HG03342 (cell line): ENCODE measurements at regions not wholly inside any gene's neighbourhood (a gene's known extent, or its start where the extent isn't known, plus 50 kb on each side); places are given as distances from the start of the nearest gene placed in this dataset.
"Not testable (repeated sequence)": the region's sequence is repeated elsewhere in the genome, so short reads cannot be mapped to it uniquely, and the experiment has no call there.

Experiments used
- ATAC-seq: cut with Tn5 transposase; IDR thresholded peaks from one replicate; pipeline ENCODE4 v1.9.1; 2021; ENCODE audit warnings: mild to moderate bottlenecking, moderate library complexity; ENCODE audit not compliant: unreplicated experiment

- no peak for ATAC-seq
These were observed 95.7 kb upstream of the EEPD1 start for GRCh38 chr7:36057323-36057722.

- ATAC-seq, result peak; percentile 70
These were observed 94.9 kb upstream of the EEPD1 start for GRCh38 chr7:36058020-36058592.

GRCh38 chr7:36060388-36060787 lies 92.7 kb upstream of the EEPD1 start:
- ATAC-seq, result not testable (repeated sequence)

GRCh38 chr7:36062154-36062815 lies 90.8 kb upstream of the EEPD1 start:
- ATAC-seq, result no peak

GRCh38 chr7:36064676-36065075 lies 88.4 kb upstream of the EEPD1 start:
- ATAC-seq, result no peak

- ATAC-seq, result not testable (repeated sequence)
These were observed 87.3 kb upstream of the EEPD1 start for GRCh38 chr7:36065563-36066342.

GRCh38 chr7:36066343-36066664 lies 86.8 kb upstream of the EEPD1 start:
- no peak for ATAC-seq

- ATAC-seq, result no peak
These were observed 82.8 kb upstream of the EEPD1 start for GRCh38 chr7:36070230-36070629.

GRCh38 chr7:36071605-36072004 lies 81.4 kb upstream of the EEPD1 start:
- no peak for ATAC-seq

- no peak for ATAC-seq
These were observed 80.4 kb upstream of the EEPD1 start for GRCh38 chr7:36072620-36073019.

GRCh38 chr7:36075561-36075960 lies 77.5 kb upstream of the EEPD1 start:
- ATAC-seq, result no peak

- no peak for ATAC-seq
These were observed 77.0 kb upstream of the EEPD1 start for GRCh38 chr7:36076074-36076473.

- ATAC-seq, result no peak
These were observed 74.2 kb upstream of the EEPD1 start for GRCh38 chr7:36078816-36079360.

GRCh38 chr7:36079446-36080025 lies 73.5 kb upstream of the EEPD1 start:
- no peak for ATAC-seq

GRCh38 chr7:36080843-36081242 lies 72.2 kb upstream of the EEPD1 start:
- ATAC-seq, result no peak

- no peak for ATAC-seq
These were observed 70.8 kb upstream of the EEPD1 start for GRCh38 chr7:36082216-36082615.

GRCh38 chr7:36082910-36083309 lies 70.1 kb upstream of the EEPD1 start:
- ATAC-seq, result no peak

- no peak for ATAC-seq
These were observed 69.3 kb upstream of the EEPD1 start for GRCh38 chr7:36083626-36084380.

GRCh38 chr7:36084485-36085091 lies 68.5 kb upstream of the EEPD1 start:
- no peak for ATAC-seq

GRCh38 chr7:36085096-36085495 lies 68.0 kb upstream of the EEPD1 start:
- ATAC-seq, result no peak
